Activated gamma-delta T cell treated with Interleukin-2 at 50 U/mL for 16 hours (primary cell): ENCODE measurements at regions not wholly inside any gene's neighbourhood (a gene's known extent, or its start where the extent isn't known, plus 50 kb on each side); places are given as distances from the start of the nearest gene placed in this dataset.
A peak's percentile ranks its signal among the peaks of the same experiment; 100 is the strongest.

ENCODE experiments used
- DNase-seq: peaks from one replicate; pipeline ENCODE4 v3.0.0-alpha.2; 2020

DNA sequence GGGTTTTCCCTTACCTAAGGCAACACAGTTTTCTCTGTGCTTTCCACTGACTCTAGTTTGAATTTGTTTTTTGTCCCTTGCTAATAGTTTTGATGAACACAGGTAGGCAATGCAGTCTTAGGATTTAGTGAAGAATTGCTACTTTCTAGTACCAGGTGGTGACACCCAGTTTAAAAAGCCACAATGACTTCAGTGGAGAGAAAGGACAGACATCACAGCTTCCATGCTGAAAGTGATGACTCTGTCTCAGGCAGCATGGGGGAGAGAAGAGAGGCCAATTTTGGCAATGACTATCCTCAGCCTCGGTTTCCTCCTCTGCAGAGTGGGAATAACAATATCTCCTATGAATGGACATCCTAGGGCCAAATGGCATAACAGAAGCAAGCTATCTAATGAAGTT is 118.8 kb downstream of the AXIN2 start:
- DNase-seq = no peak

DNA sequence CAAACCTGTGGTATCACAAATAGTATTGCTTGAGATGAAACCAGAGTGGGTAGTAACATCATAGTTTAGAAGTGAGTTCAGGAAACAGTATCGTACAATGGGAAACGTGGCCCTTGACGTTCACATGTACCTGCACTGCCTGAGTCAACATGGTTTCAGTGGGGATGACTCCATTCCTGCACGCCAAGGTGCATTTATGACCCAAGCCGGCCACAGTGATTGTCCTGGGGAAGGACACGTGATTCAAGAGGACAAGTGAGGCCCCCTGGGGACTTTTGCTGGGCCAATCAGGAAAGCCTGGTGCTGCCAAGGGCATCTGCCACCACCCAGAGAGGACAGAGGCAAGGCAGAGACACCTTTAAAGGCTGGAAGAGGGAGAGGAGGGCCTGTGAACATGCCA is 119.2 kb downstream of the AXIN2 start:
- DNase-seq = no peak

DNA sequence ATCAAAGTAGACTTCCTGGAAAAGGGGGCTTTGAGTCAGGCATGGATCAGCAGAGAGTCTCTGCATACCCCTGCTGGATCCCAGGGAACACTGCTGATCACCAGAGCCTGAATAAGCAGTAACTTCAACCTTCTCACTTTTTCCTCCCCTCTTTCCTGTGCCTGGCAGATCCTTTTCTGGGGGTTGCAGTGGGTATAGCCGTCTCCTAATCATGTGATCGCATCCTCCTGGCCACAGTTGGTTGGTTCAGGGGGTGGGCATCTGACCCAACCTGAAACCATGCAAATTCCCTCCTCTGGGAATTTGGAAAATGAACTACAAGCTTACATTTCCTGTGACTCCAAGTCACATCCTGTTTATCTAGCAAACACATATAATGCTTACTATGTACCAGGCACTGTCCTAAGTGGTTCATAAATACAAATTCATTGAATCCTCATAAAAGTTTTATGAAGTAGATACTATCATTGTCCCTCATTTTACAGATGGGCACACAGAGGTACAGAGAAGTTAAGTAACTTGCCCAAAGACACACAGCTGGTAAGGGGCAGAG is 120.3 kb downstream of the AXIN2 start:
- no peak for DNase-seq

DNA sequence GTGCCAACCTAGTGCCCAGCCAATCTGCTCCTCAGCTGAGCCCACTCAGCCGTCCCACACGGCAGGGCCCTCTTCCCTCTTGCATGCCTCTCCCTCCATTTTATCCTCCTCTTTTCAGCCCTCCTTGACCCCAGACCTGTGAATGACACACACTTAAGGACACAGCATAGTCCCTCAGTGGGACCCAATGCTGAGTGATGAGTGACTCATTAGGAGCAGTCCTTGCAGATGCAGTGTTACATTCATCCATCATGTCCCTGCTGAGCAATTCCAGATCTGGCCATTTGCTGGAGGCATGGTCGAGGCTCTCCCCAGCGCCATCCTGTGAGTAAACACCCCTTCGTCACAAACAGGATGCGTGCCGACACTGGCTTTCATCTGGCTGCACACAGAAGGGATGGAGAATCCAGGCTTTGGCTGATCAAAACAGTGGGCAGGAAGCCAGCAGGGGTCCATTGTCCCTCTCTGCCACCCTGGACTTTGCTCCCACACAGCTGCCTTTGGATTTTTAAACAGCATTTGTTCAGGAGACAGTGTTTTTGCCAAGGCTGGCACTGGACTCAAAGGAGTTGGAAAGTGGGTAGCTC is 122.6 kb downstream of the AXIN2 start:
- no peak for DNase-seq

DNA sequence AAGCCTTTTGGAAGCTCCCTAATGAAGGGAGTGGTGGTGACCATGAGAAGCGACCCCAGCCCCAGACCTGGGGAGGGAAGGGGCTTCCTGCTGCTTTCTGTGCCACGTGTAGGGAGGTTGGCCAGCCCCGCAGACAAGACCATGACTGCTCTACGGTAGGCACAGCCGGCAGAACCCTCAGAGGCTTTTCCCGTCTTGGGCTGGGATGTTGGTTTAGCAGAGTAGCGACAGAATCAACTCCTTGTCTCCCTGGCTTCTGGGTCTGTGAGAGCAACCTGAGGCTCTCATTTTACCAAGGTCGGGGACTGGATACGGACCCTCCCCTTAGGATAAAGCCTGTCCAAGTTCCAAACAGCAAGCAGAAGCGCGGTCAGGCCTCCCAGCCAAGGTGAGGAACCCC is 123.3 kb downstream of the AXIN2 start:
- DNase-seq = no peak

DNA sequence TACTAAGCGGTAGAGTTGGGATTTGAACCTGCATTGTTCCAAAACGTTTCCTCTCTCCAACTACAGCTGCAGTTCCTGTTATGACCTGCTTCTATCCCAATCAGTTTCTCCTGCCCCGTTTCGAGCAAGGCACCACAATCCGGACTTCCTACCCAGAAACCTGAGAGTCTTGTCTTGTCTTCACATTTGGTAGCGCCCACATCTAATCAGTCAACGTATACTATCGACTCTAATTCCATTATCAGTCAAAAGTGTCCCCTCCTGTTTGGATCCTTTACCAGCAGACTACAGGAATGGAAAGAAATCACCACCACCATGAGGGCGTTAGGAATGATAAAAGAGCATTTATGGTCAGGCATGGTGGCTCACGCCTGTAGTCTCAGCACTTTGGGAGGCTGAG is 124.6 kb downstream of the AXIN2 start:
- DNase-seq = no peak

DNA sequence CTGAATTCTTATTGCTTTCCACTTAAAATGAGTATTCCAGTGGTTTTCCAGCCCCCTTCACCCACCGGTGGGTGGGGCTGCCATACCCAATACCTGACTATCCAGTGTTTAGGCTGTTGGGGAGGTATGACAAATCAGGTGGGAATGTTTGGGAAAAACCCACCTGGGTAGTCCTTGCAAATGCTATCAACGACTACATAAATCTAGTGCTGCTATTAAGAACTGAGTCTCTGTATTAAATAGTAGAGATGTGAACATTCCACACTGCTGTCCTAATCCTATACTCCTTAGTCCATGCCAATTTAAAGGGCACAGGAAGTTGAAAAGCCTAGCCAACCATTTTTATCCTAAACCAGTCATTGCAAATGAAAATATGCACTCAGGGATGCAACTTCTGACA is 126.6 kb downstream of the AXIN2 start:
- no peak for DNase-seq

DNA sequence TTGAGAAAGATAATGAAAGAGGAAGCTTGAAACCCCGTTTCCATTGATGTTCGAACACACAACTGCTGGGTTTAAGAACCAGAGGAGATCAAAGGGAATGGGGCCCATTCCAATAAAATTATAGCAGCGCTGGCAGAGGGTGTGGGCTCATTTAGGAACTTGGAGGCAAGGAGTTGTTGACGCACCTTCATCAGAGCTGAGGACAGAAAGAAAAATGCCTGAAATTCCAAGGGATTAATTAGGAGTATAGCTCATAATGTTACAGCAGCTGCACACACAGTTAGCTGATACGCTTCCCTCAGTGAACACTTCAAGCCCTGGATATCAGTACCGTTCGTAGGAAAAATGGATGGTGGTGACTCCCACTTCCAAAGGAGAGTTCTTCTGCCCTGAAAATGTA is 127.2 kb downstream of the AXIN2 start:
- DNase-seq = no peak

DNA sequence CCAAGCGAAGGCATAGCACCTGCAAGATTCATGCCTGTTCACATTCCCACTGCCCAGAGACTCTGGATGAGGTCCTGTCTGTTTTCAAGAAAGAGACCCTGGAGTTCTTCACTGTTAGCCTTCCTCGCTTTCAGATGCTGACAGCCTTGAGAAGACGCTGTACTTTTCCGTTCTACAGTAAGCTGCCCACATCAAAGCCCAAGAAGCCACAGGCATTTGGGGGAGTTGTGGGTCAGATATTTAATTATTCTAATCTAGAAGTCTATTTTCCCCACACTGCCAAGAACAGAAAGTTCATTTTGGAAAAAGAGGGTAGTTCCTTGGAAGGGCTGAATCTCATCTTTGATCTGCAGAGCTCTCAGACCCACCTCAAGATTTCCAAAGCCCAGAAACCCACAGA is 127.9 kb downstream of the AXIN2 start:
- DNase-seq = no peak

DNA sequence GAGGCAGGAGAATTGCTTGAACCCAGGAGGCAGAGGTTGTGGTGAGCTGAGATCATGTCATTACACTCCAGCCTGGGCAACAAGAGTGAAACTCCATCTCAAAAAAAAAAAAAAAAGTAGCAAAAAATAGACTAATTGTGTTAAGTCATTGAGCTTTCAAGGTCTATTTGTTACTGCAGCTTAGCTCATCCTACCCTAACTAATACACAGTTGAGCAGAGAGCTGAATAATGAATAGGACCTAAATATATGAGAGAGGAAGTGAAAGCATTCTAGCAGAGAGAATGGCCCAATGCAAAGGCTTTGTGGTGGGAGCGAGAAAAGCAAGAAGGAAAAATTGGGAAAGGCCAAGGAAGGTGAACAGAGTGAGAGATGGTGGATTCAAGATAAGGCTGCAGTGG is 128.3 kb downstream of the AXIN2 start:
- no peak for DNase-seq

DNA sequence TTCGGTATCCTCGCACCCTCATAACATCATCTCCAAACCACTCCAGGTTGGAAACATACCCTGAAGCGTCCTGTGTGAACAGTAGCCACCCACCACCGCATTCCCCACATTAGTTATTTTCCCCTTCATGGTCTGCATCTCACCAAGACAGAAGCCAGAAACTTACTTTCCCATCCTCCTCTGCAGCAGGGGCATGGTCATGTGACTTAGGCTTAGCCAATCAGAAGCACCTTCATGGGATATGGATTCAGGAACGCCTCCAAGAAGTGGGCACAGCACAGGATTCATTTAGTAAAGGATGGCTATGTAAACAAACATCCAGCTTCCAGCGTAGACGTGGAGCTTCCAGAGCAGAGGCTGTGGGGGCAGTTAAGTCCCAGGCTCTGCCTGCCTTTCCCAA is 130.3 kb downstream of the AXIN2 start:
- no peak for DNase-seq

DNA sequence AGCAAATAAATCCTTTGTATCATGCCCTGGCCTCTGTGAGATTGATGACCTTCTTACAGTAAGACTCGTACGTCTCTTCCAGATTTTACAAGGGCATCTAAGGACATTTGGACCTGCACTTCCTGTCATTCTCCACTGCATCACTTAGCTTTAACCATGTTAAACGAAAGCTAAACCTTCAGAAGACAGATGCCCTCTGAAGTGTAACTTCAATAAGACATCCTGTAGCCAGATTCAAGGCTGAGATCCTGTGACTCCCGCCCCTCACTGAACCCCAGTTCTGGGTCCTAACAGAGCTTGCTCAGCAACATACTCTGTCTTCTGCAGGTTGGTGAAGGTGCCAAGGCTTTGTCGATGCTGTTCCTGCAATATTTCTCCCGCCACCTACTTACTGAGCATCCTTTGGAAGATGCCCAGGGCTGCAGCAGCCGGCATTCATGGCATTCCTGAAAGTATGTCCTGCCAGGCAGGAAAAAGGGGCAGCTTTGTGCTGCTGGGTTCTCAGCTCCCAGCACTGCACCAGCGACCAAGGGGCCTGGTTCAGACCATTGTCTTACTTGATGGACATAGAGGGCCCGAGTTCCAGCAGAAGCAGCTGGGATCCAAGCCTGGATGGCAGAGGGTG is 131.1 kb downstream of the AXIN2 start:
- DNase-seq = peak; percentile 7

DNA sequence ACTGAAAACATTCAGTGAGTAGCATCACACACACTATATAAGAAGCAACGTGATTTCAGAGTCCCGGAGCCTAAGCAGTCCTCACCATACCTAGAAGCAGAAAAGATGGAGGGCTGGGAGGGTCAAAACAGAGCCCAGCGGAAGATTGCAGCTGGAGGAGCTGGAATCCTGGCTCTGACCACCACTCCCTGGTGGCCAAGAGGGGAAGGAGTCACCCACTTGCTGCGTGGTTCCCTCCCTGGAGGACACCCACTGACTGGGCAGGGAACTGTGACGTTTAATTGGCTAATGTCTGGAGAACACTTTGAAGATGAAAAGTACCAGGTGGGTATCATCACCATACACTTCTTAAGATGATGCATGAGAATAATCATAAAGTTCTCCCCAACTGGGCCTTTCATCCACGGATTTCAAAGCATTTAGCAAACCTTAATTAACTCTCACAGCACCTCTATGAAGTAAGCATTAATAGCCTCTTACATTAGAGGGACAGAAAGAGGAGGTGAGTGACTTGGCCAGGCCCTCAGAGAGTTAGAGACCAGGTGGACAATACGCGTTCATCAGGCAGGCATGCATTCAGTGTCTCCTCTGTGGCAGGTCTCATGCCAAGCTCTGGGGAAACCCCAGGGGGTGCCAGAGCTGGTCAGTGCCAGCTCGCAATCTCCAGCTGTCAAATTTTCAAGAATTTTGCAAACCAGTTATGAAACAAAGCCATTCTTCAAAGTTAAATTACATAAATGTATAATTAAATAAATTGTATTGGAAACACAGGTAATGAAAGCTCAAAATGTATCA is 137.9 kb downstream of the AXIN2 start:
- DNase-seq = no peak

DNA sequence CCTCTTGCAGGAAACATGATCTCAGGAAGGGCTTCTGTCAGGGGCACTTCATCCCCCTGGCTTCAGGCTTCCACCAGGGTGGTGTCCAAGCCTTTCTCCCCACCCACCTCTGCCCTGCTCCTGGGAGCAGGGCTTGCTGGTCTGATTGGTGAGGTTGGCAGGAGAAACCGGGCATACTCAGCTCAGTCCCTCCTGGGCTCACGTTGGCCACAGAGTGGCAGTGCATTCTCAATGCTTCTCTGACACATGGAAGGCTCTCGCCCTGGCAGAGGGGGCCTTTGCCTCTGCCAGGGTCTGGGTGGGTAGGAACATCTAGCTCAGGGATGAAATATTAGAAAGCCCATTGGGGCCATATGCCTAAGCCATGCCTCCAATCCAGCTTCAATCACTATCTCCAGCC is 142.8 kb downstream of the AXIN2 start:
- DNase-seq = no peak

DNA sequence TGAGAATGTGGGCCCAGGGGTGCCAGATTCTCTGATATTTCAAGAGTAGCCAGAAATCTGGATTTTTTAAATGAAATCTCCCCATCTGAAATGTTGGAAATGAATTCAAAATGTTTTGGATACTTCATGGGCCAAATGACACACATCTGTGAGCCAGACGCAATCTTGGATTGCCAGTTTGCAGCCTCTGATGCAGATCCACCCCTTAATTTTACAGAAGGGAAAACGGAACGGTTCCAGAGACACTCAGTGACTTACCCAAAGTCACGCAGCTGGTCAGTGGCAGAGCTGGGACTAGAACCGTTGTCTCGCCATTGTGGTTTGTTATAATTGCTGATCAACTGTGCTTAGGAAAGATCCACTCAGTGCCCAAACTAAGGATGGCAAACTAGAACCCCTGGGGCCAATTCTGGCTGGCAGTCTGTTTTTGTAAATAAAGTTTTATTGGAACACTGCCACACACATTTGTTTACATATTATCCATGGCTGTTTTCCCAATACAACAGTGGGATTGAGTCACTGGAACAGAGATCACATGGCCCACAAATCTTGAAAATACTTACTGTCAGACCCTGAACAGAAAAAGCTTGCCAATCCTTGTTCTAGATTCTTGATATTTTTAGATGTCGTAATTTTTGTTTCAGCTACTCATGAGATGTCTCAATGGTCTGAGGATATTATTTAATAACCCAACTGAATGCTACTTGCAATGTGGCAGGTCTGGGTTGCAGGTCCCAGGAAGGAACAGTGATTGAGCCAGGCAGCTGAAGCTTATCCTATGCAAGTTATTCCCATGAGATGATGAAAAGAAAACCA is 143.8 kb downstream of the AXIN2 start:
- no peak for DNase-seq

DNA sequence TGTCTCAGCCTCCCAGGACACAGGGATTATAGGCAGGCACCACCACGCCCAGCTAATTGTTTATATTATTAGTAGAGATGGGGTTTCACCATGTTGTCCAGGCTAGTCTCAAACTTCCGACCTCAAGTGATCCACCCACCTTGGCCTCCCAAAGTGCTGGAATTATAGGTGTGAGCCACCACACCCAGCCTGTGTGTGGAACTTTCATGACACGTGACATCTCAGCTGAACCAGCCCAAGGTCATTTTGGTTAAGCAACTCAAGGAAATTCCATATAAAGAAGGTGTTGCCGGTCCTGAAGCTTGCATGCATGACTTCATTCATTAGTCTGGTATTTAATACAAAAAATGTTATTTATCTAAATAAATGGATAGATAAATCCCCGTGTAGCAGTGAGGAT is 145.5 kb downstream of the AXIN2 start:
- DNase-seq = no peak

DNA sequence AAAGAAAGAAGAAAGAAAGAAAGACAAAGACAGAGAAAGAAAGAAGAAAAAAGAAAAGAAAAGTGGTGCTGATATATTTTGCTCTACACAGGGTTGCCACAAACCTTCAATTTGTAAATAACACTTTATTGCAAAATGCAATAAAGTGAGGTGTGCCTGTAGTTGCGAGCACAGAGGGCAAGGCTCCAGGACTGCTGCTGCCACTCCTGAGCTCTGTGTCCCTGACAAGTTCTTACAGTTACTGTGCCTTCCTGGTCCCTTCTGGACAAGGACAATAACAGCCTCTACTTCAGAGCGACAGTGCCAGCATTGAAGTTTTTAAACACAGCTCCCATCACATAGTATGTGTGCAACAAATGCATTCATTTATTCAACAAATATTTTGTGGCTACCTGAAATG is 148.1 kb downstream of the AXIN2 start:
- DNase-seq = no peak

DNA sequence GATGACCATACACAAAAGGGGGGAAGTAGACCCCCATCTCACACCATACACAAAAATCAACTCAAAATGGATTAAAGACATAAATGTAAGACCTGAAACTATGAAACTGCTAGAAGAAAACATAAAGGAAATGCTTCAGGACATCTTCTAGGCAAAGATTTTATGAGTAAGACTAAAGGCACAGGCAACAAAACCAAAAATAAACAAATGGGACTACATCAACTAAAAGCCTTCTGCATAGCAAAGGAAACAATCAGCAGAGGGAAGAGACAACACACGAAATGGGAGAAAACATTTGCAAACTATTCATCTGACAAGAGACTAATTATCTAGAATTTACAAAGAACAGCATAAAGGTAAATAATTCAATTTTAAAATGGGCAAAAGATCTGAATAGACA is 152.1 kb downstream of the AXIN2 start:
- DNase-seq = no peak

DNA sequence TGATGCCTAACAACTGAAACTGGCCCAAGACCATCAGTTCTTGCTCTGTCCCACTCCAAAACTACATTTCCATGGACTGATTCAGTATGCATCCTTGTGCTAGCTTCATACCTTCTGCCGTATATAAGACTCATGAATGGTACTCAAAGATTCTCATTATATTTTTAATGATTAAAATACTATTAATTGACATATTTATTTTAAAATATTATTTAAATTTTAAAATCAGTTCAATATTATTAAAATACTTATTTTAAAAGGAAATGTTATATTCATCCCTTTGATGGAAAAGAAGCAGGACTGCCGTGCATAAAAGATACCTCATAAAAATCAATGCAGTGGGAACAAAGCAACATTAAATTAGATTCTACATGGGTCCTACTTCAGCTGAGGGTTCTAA is 153.4 kb downstream of the AXIN2 start:
- no peak for DNase-seq

DNA sequence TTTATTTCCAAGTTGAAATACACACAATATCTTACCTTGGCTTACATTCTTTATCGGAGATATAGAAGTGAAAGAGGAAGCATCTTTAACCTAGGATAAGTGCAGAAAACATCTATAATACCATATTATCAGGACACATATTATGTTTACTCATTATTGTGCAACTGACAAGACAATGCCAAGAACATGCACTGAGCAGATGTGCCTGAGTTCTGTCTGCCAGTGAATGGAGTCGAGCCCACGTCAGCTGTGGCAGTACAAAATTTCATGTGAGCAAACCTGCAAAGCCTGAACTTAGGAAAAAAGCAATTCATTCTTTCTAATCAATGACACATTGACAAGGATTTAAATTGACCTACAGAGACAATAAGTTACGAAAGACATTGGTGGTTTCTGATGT is 154.4 kb downstream of the AXIN2 start:
- no peak for DNase-seq

DNA sequence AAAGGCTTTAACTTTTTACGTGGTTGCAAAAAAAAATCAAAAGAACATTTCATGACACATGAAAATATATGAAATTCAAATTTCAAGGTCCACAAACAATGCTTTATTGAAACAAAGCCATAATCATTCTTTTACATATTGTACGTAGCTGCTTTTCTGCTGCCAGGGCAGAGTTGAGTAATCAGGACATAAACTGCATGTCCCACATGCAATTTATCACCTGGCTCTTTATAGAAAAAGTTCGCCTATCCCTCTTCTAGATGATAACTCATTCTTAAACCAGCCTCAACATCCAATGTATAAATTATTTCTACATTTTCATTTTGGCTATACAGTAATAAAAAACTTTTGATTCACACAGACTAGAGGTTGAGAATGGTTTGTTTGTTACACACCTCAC is 154.9 kb downstream of the AXIN2 start:
- no peak for DNase-seq

DNA sequence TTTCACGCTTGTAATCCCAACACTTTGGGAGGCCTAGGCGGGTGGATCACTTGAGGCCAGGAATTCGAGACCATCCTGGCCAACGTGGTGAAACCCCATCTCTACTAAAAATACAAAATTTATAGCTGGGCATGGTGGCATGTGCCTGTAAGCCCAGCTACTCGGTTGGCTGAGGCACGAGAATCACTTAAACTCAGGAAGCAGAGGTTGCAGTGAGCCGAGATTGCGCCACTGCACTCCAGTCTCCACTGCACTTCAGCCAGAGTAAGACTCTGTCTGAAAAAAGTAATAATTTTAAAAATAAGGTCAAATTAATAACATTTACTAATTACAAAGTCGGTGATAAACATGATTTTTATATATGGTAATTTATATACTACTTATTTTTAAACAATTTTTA is 155.9 kb downstream of the AXIN2 start:
- DNase-seq = no peak

DNA sequence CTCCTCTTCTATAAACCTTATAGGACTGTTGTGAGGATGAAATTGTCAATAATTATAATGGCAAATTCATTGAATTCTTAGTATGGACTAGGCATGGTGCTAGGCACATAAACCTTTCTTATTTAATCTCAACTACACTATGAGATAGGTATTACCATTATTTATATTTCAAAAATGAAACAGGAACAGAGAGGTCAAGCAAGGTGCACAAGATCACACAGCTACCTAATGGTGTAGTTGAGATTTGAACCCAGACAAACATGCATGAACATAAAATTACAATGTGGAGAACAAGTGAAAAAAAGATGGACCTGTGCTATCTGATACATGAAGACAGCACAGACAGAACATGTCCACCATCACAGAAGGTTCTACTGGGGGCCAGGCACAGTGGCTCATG is 156.7 kb downstream of the AXIN2 start:
- DNase-seq = no peak
